GM19025 (cell line): ENCODE measurements at regions not wholly inside any gene's neighbourhood (a gene's known extent, or its start where the extent isn't known, plus 50 kb on each side); places are given as distances from the start of the nearest gene placed in this dataset.
"Not testable (repeated sequence)": the region's sequence is repeated elsewhere in the genome, so short reads cannot be mapped to it uniquely, and the experiment has no call there.

Experiments used
- ATAC-seq: cut with Tn5 transposase; IDR thresholded peaks from one replicate; pipeline ENCODE4 v1.9.1; 2021; ENCODE audit warnings: mild to moderate bottlenecking, low read depth, moderate library complexity; ENCODE audit not compliant: unreplicated experiment

DNA sequence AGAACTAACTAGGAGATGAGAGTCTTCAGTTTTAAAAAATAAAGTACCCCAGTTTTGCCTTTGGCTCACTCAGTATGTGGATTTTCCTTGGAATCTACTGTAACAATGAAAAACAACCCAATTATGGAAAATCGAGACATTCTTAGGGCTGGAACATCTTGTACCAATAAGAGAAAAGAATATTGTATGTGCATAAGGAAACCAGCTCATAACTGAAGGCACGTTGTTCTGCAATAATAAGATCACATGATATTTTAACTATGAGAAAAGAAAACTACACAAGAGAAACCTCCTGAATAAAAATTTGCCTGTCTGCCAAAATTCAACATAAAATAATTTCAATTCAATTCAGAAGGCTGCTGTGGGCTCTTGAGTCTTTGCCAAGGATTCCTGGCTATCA is 261.8 kb upstream of the EDNRA start:
- no peak for ATAC-seq

DNA sequence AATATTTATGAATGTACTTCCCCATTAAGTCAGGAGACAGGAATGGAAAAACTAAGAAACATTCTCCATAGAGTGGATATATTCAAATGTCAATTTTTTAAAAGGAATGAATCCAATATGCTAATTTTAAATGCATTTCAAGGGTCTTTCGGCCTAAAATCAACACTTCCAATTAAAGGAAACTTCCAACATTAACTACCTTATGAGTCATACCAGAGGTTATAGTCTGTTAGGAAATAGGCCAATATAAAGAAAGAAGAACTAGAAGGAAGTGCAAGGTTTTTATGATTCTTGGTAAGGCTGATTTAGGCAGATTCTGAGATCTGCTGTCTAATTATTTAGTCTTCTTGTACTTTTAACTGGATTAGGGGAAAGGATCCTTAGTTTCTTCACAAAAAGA is 260.1 kb upstream of the EDNRA start:
- ATAC-seq = no peak

GRCh38 chr4:147222906-147223305 is 258.0 kb upstream of the EDNRA start:
- no peak for ATAC-seq

DNA sequence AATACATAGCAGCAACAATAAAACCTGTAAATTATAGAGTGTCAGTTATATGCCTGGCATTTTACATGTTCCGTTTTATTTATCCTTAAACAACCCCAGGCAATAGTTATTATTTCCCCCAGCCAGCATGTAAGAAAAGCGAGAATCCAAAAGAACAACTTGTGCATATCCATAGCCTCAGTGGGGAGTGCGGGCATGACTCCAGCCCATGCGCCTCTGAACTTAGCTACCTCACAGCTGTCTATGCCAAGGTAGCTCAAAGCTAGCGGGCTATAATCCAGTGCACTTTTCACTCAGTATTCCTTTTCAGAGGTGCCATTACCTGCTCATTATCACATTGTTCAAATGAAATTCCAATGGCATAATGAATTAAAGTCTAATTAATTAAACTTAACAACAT is 257.3 kb upstream of the EDNRA start:
- no peak for ATAC-seq

GRCh38 chr4:147236806-147237205 is 244.1 kb upstream of the EDNRA start:
- ATAC-seq = no peak

- ATAC-seq = no peak
These were observed 236.1 kb upstream of the EDNRA start for GRCh38 chr4:147244786-147245185.

- ATAC-seq = no peak
These were observed 234.8 kb upstream of the EDNRA start for GRCh38 chr4:147246096-147246495.

GRCh38 chr4:147246528-147246927 is 234.4 kb upstream of the EDNRA start:
- ATAC-seq = not testable (repeated sequence)

DNA sequence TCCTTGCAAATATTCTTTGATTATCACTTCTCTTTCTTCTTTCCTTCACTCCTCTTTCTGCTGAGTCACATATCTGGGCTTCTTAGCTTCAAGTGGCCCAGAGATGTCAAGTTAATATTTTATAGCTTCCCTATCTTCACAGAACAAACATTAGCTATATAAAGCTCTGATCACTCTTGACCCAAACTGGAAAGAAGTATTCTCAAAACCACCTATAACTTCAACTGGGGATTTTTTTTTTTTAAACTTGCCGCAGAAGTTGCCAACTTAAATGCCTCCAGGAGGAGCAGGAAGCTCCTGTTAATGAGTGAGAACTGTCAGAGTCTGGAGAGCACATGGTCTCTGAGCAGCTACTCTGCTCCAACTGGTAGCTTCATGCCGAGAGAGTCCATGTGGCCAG is 233.3 kb upstream of the EDNRA start:
- no peak for ATAC-seq

GRCh38 chr4:147250062-147250461 is 230.8 kb upstream of the EDNRA start:
- ATAC-seq = no peak

- not testable (repeated sequence) for ATAC-seq
These were observed 225.6 kb upstream of the EDNRA start for GRCh38 chr4:147255268-147255667.

DNA sequence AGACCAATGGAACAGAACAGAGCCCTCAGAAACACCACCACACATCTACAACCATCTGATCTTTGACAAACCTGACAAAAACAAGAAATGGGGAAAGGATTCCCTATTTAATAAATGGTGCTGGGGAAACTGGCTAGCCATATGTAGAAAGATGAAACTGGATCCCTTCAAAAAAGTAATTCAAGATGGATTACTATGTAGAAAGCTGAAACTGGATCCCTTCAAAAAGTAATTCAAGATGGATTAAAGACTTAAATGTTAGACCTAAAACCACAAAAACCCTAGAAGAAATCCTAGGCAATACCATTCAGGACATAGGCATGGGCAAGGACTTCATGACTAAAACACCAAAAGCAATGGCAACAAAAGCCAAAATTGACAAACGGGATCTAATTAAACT is 221.6 kb upstream of the EDNRA start:
- ATAC-seq = not testable (repeated sequence)

- no peak for ATAC-seq
These were observed 196.6 kb upstream of the EDNRA start for GRCh38 chr4:147284256-147284835.

- no peak for ATAC-seq
These were observed 196.0 kb upstream of the EDNRA start for GRCh38 chr4:147284935-147285334.

DNA sequence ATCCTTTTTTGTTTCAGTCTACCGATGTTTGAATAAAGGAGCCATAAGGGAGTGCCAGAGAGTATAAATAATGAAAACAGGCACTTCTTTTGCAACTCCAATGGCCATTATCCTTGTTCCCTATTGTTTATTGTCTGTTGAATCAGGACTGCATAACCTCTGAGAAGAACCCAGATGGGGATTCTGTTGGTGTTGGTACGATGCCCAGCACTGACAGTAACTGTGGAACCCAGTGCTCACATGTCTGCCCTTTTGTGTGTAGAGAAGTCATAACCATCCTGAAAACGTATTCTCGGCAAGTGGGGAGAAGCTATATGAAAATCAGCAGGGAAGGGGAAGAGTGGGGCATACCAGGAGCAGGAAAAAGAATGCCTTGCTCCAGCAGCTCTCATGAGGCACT is 195.1 kb upstream of the EDNRA start:
- no peak for ATAC-seq

GRCh38 chr4:147286846-147287587 is 193.9 kb upstream of the EDNRA start:
- ATAC-seq = no peak

DNA sequence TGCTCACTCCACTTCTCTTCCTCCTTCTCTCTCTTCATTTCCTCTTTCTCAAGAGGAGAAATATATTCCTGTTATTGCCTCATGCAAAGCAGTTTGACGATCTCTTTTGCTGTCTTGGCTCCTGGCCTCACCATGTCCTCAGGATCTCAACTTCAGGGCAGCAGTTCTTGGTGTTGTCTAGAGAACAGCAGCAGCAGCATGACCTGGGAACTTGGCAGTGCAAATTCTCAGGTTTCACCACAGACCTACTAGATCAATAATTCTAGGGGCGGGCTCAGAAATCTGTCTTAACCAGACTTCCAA is 193.4 kb upstream of the EDNRA start:
- ATAC-seq = no peak

DNA sequence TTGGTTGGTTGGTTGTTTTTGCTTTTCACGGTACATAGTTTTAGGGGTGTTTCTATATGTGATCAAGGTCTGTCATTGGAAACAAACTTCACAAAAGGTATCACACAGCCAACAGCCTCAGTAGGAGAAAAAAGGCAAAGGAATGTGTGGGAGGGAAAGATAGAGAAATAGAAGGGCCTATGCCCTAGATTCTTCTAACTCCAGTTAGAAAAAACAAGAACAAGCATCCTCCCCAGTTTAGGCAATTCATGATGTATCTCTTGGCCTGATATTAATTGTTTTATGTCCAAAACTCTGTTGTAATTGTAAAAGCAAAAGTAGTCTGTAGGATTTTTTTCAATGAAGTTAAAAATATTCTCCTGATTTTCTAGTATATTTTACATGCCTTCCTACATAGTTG is 192.4 kb upstream of the EDNRA start:
- no peak for ATAC-seq

DNA sequence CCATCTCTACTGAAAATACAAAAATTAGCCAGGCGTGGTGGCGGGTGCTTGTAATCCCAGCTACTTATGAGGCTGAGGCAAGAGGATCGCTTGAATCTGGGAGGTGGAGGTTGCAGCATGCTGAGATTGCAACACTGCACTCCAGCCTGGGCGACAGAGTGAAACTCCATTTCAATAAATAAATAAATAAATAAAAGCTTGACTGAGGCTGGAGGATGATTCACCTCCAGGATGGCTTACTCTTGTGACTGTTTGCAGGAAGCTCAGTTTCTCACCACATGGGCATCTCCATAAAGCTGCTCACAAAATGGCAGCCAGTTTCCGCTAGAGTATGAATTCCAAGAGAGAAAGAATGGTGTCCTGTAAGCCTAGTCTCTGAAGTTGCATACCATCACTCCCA is 191.7 kb upstream of the EDNRA start:
- no peak for ATAC-seq

DNA sequence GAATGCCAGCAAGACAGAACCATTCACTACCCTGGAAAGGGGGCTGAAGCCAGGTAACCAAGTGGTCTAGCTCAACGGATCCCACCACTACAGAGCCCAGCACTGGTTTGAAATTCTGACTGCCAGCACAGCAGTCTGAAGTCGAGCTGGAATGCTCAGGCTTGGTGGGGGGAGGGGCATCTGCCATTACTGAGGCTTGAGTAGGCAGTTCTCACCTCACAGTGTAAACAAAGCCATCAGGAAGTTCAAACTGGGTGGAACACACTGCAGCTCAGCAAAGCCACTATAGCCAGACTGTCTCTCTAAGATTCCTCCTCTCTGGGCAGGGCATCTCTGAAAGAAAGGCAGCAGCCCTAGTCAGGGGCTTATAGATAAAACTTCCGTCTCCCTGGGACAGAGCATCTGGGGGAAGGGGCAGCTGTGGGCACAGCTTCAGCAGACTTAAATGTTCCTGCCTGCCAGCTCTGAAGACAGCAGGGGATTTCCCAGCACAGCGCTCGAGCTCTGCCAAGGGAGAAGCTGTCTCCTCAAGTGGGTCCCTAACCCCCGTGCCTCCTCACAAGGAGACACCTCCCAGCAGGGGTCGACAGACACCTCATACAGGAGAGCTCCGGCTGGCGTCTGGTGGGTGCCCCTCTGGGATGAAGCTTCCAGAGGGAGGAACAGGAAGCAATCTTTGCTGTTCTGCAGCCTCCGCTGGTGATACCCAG is 188.1 kb upstream of the EDNRA start:
- not testable (repeated sequence) for ATAC-seq

- ATAC-seq = not testable (repeated sequence)
These were observed 187.6 kb upstream of the EDNRA start for GRCh38 chr4:147293314-147293677.

DNA sequence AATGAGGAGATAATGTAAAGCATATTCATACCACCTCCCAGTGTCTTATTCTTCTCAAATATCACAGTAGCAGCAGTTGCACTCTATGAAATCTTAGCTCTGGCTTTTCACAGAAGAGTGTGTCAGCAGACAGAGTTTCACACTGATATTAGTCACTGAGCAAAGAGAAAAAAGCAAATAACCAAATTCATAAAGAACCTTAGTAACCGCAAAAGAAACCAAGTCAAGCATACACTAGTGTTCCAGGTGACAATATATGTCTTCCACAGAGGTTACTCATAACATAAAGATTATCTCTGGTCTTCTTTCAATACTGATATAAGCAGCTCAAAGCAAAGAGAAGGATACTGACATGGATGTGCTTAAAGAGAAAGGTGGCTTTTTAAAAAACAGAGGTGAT is 181.7 kb upstream of the EDNRA start:
- no peak for ATAC-seq
